ENCODE measurements at regions not wholly inside any gene's neighbourhood (a gene's known extent, or its start where the extent isn't known, plus 50 kb on each side); places are given as distances from the start of the nearest gene placed in this dataset.

GRCh38 chr4:176383273-176384077 is 63.7 kb downstream of the SPCS3 start:
- H3K4me1 ChIP-seq (ENCODE audit: control insufficient read depth, insufficient read depth, low read length), result peaks cover 5% of the 10 kb centered on the region
- H3K27me3 ChIP-seq (replicated peaks; ENCODE audit: control insufficient read depth, insufficient read depth, low read length), result no peaks in the 10 kb centered on the region
- no peak overlapping the region for H3K9ac ChIP-seq (ENCODE audit: low read length)
- DNase-seq (ENCODE audit: low read depth), result peak; percentile 52
- no peaks in the 10 kb centered on the region for H3K9me3 ChIP-seq (ENCODE audit: control insufficient read depth, low read length)
- no peak overlapping the region for H3K4me3 ChIP-seq (ENCODE audit: low read length)
- H3K36me3 ChIP-seq (ENCODE audit: control insufficient read depth, insufficient read depth, low read length, severe bottlenecking), result no peaks in the 10 kb centered on the region

- no peak for DNase-seq (ENCODE audit: low read depth)
- Histone ChIP-seq H3K27me3 (replicated peaks; ENCODE audit: control insufficient read depth, insufficient read depth, low read length) (no peaks in the 10 kb centered on the region), H3K4me3 (ENCODE audit: low read length) (no peak overlapping the region), H3K9me3 (ENCODE audit: control insufficient read depth, low read length) (no peaks in the 10 kb centered on the region), H3K9ac (ENCODE audit: low read length) (no peak overlapping the region), H3K4me1 (ENCODE audit: control insufficient read depth, insufficient read depth, low read length) (peaks cover 5% of the 10 kb centered on the region), H3K36me3 (ENCODE audit: control insufficient read depth, insufficient read depth, low read length, severe bottlenecking) (no peaks in the 10 kb centered on the region)
Measured at GRCh38 chr4:176385601-176386000, 65.8 kb downstream of the SPCS3 start.

GRCh38 chr4:176387571-176387970 is 67.8 kb downstream of the SPCS3 start:
- peaks cover 5% of the 10 kb centered on the region for H3K4me1 ChIP-seq (ENCODE audit: control insufficient read depth, insufficient read depth, low read length)
- DNase-seq (ENCODE audit: low read depth), result peak; percentile 28
- no peak overlapping the region for H3K9ac ChIP-seq (ENCODE audit: low read length)
- no peaks in the 10 kb centered on the region for H3K9me3 ChIP-seq (ENCODE audit: control insufficient read depth, low read length)
- H3K27me3 ChIP-seq (replicated peaks; ENCODE audit: control insufficient read depth, insufficient read depth, low read length), result no peaks in the 10 kb centered on the region
- H3K4me3 ChIP-seq (ENCODE audit: low read length), result no peak overlapping the region
- no peaks in the 10 kb centered on the region for H3K36me3 ChIP-seq (ENCODE audit: control insufficient read depth, insufficient read depth, low read length, severe bottlenecking)

- no peaks in the 10 kb centered on the region for H3K4me1 ChIP-seq (ENCODE audit: control insufficient read depth, insufficient read depth, low read length)
- peak; percentile 19 for DNase-seq (ENCODE audit: low read depth)
- H3K36me3 ChIP-seq (ENCODE audit: control insufficient read depth, insufficient read depth, low read length, severe bottlenecking), result no peaks in the 10 kb centered on the region
- H3K9me3 ChIP-seq (ENCODE audit: control insufficient read depth, low read length), result no peaks in the 10 kb centered on the region
- no peak overlapping the region for H3K9ac ChIP-seq (ENCODE audit: low read length)
- no peaks in the 10 kb centered on the region for H3K27me3 ChIP-seq (replicated peaks; ENCODE audit: control insufficient read depth, insufficient read depth, low read length)
- no peak overlapping the region for H3K4me3 ChIP-seq (ENCODE audit: low read length)
Measured at GRCh38 chr4:176393306-176394013, 73.7 kb downstream of the SPCS3 start.

GRCh38 chr4:176400816-176401461 is 81.2 kb downstream of the SPCS3 start:
- Histone ChIP-seq H3K4me1 (ENCODE audit: control insufficient read depth, insufficient read depth, low read length) (peaks cover 15% of the 10 kb centered on the region), H3K9ac (ENCODE audit: low read length) (no peak overlapping the region), H3K4me3 (ENCODE audit: low read length) (no peak overlapping the region), H3K36me3 (ENCODE audit: control insufficient read depth, insufficient read depth, low read length, severe bottlenecking) (no peaks in the 10 kb centered on the region), H3K9me3 (ENCODE audit: control insufficient read depth, low read length) (no peaks in the 10 kb centered on the region), H3K27me3 (replicated peaks; ENCODE audit: control insufficient read depth, insufficient read depth, low read length) (no peaks in the 10 kb centered on the region)
- DNase-seq (ENCODE audit: low read depth), result peak; percentile 54

GRCh38 chr4:176404621-176405020 is 84.9 kb downstream of the SPCS3 start:
- peak; percentile 51 for DNase-seq (ENCODE audit: low read depth)
- H3K9ac ChIP-seq (ENCODE audit: low read length), result no peak overlapping the region
- peaks cover 15% of the 10 kb centered on the region for H3K4me1 ChIP-seq (ENCODE audit: control insufficient read depth, insufficient read depth, low read length)
- no peaks in the 10 kb centered on the region for H3K9me3 ChIP-seq (ENCODE audit: control insufficient read depth, low read length)
- no peaks in the 10 kb centered on the region for H3K36me3 ChIP-seq (ENCODE audit: control insufficient read depth, insufficient read depth, low read length, severe bottlenecking)
- no peak overlapping the region for H3K4me3 ChIP-seq (ENCODE audit: low read length)
- no peaks in the 10 kb centered on the region for H3K27me3 ChIP-seq (replicated peaks; ENCODE audit: control insufficient read depth, insufficient read depth, low read length)

GRCh38 chr4:176406297-176406696 is 86.5 kb downstream of the SPCS3 start:
- Histone ChIP-seq H3K27me3 (replicated peaks; ENCODE audit: control insufficient read depth, insufficient read depth, low read length) (no peaks in the 10 kb centered on the region), H3K9me3 (ENCODE audit: control insufficient read depth, low read length) (no peaks in the 10 kb centered on the region), H3K4me3 (ENCODE audit: low read length) (no peak overlapping the region), H3K36me3 (ENCODE audit: control insufficient read depth, insufficient read depth, low read length, severe bottlenecking) (no peaks in the 10 kb centered on the region), H3K4me1 (ENCODE audit: control insufficient read depth, insufficient read depth, low read length) (peaks cover 3% of the 10 kb centered on the region), H3K9ac (ENCODE audit: low read length) (no peak overlapping the region)
- no peak for DNase-seq (ENCODE audit: low read depth)

- Histone ChIP-seq H3K4me1 (ENCODE audit: control insufficient read depth, insufficient read depth, low read length) (no peaks in the 10 kb centered on the region), H3K36me3 (ENCODE audit: control insufficient read depth, insufficient read depth, low read length, severe bottlenecking) (no peaks in the 10 kb centered on the region), H3K4me3 (ENCODE audit: low read length) (no peak overlapping the region), H3K27me3 (replicated peaks; ENCODE audit: control insufficient read depth, insufficient read depth, low read length) (no peaks in the 10 kb centered on the region), H3K9me3 (ENCODE audit: control insufficient read depth, low read length) (no peaks in the 10 kb centered on the region), H3K9ac (ENCODE audit: low read length) (no peak overlapping the region)
- peak; percentile 11 for DNase-seq (ENCODE audit: low read depth)
Measured at GRCh38 chr4:176406736-176407135, 87.0 kb downstream of the SPCS3 start.

- DNase-seq (ENCODE audit: low read depth), result no peak
- H3K9me3 ChIP-seq (ENCODE audit: control insufficient read depth, low read length), result no peaks in the 10 kb centered on the region
- no peaks in the 10 kb centered on the region for H3K36me3 ChIP-seq (ENCODE audit: control insufficient read depth, insufficient read depth, low read length, severe bottlenecking)
- no peaks in the 10 kb centered on the region for H3K4me1 ChIP-seq (ENCODE audit: control insufficient read depth, insufficient read depth, low read length)
- H3K4me3 ChIP-seq (ENCODE audit: low read length), result no peak overlapping the region
- no peaks in the 10 kb centered on the region for H3K27me3 ChIP-seq (replicated peaks; ENCODE audit: control insufficient read depth, insufficient read depth, low read length)
- no peak overlapping the region for H3K9ac ChIP-seq (ENCODE audit: low read length)
Measured at GRCh38 chr4:176409627-176410026, 89.9 kb downstream of the SPCS3 start.

GRCh38 chr4:176413171-176413570 is 93.4 kb downstream of the SPCS3 start:
- Histone ChIP-seq H3K4me3 (ENCODE audit: low read length) (no peak overlapping the region), H3K9me3 (ENCODE audit: control insufficient read depth, low read length) (no peaks in the 10 kb centered on the region), H3K9ac (ENCODE audit: low read length) (no peak overlapping the region), H3K4me1 (ENCODE audit: control insufficient read depth, insufficient read depth, low read length) (no peaks in the 10 kb centered on the region), H3K36me3 (ENCODE audit: control insufficient read depth, insufficient read depth, low read length, severe bottlenecking) (no peaks in the 10 kb centered on the region), H3K27me3 (replicated peaks; ENCODE audit: control insufficient read depth, insufficient read depth, low read length) (no peaks in the 10 kb centered on the region)
- no peak for DNase-seq (ENCODE audit: low read depth)

GRCh38 chr4:176422001-176422400 is 102.2 kb downstream of the SPCS3 start:
- Histone ChIP-seq H3K9me3 (ENCODE audit: control insufficient read depth, low read length) (no peaks in the 10 kb centered on the region), H3K4me1 (ENCODE audit: control insufficient read depth, insufficient read depth, low read length) (peaks cover 3% of the 10 kb centered on the region), H3K9ac (ENCODE audit: low read length) (no peak overlapping the region), H3K4me3 (ENCODE audit: low read length) (no peak overlapping the region), H3K36me3 (ENCODE audit: control insufficient read depth, insufficient read depth, low read length, severe bottlenecking) (no peaks in the 10 kb centered on the region), H3K27me3 (replicated peaks; ENCODE audit: control insufficient read depth, insufficient read depth, low read length) (no peaks in the 10 kb centered on the region)
- DNase-seq (ENCODE audit: low read depth), result peak; percentile 22

Measured in adipocyte (in vitro differentiated cells).